NB4 (cell line): ENCODE measurements at regions not wholly inside any gene's neighbourhood (a gene's known extent, or its start where the extent isn't known, plus 50 kb on each side); places are given as distances from the start of the nearest gene placed in this dataset.

Experiments used
- DNase-seq: peaks from one replicate; pipeline ENCODE4 v3.0.0; 2010; ENCODE audit warnings: low read depth
- H3K4me3 ChIP-seq: one replicate; pipeline ENCODE4 v1.5.1; 2011; ENCODE audit warnings: mild to moderate bottlenecking, low read depth, low read length, moderate library complexity
- MYC ChIP-seq: IDR thresholded peaks from 2 replicates; pipeline ENCODE4 v1.6.1; 2011; ENCODE audit warnings: low read depth, low read length
- POLR2A ChIP-seq: IDR thresholded peaks from 2 replicates; pipeline ENCODE4 v1.6.1; 2011; ENCODE audit warnings: mild to moderate bottlenecking; ENCODE audit not compliant: insufficient read length; ENCODE audit errors: extremely low read depth
- TF ChIP-seq, protein P1 (sequence below): IDR thresholded peaks from 2 replicates; pipeline ENCODE4 v1.6.1; 2011; ENCODE audit warnings: low read depth, low read length
- TF ChIP-seq, protein P2 (sequence below): IDR thresholded peaks from one replicate; pipeline ENCODE4 v1.5.1; 2012; ENCODE audit warnings: low read depth, low read length

DNA sequence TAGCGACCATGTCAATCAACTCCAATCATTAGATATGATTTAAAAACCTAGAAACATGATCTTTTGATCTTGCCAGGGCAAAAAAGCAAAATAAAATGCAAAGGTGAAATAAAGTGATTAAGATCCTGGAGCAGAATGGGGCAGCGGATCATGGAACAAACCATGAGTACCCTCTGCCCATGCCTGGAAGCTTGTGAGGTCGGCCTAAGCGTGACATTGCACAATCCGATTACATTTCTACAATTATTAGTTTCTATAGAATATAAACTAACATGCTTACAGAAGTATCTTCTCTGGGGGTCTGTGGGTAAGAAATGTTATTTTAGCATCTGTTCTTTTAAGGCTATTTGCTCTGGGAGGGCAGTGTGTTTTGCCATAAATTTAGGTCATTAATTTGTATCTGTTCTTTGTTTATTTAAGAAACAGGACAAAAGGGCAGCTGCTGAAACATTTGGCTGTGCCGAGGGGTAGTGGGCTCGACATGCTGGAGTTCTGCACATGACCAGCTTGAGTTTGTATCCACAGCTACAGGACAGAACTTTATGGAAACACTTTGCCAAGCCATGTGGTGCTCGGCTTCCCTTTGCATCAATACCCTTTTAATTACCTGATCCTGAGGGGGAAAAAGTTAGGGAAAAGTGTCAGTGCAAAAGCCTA is 55.9 kb downstream of the ZBTB18 start:
- DNase-seq, result no peak
- TF ChIP-seq, protein P1, sequence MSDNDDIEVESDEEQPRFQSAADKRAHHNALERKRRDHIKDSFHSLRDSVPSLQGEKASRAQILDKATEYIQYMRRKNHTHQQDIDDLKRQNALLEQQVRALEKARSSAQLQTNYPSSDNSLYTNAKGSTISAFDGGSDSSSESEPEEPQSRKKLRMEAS, result no peak
- TF ChIP-seq, protein P2, sequence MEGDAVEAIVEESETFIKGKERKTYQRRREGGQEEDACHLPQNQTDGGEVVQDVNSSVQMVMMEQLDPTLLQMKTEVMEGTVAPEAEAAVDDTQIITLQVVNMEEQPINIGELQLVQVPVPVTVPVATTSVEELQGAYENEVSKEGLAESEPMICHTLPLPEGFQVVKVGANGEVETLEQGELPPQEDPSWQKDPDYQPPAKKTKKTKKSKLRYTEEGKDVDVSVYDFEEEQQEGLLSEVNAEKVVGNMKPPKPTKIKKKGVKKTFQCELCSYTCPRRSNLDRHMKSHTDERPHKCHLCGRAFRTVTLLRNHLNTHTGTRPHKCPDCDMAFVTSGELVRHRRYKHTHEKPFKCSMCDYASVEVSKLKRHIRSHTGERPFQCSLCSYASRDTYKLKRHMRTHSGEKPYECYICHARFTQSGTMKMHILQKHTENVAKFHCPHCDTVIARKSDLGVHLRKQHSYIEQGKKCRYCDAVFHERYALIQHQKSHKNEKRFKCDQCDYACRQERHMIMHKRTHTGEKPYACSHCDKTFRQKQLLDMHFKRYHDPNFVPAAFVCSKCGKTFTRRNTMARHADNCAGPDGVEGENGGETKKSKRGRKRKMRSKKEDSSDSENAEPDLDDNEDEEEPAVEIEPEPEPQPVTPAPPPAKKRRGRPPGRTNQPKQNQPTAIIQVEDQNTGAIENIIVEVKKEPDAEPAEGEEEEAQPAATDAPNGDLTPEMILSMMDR, result no peak
- no peak for TF ChIP-seq MYC
- no peak for TF ChIP-seq POLR2A
- H3K4me3 ChIP-seq, result no peak overlapping the region

DNA sequence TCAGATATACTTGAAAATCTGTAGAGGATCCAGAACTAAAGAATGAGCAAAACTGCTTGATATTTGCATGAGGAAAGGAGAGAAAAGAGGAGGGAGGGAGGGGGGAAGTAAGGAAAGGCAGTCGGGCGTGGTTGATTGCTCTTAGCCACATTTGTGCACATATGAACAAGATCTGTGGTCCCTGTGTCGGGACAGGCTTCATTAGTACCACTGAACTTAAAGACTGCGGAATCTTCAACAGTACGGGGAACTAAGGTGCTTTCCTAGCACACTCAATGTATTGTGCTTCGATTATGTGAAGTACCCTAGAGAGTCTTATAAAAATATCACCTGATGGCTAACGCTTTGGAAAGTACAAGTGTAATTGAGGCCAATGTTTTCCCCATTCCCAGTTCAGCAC is 59.9 kb downstream of the ZBTB18 start:
- DNase-seq, result no peak
- TF ChIP-seq, protein P1, result no peak
- TF ChIP-seq MYC (no peak), POLR2A (no peak)
- TF ChIP-seq, protein P2, result no peak
- no peak overlapping the region for H3K4me3 ChIP-seq

DNA sequence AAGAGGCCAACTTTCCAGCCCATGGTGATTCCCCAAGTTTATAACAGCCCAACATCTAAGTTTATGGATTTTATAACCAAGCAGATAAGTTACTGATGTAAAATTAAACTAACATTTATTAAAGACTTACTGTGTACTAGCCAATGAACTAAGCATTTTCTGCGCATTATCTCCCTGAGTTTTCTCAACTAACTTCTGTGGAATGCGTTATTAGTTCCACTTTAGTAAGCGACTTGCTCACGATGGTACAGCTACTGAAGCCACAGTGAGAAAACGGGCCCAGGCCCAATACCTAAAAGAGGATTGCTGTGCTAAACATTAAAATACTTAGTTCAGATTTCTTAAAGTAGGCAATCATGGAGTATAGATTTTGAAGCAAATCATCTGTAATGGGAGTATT is 61.0 kb downstream of the ZBTB18 start:
- TF ChIP-seq, protein P2, result no peak
- TF ChIP-seq, protein P1, result no peak
- TF ChIP-seq MYC (no peak), POLR2A (no peak)
- no peak overlapping the region for H3K4me3 ChIP-seq
- DNase-seq, result no peak

DNA sequence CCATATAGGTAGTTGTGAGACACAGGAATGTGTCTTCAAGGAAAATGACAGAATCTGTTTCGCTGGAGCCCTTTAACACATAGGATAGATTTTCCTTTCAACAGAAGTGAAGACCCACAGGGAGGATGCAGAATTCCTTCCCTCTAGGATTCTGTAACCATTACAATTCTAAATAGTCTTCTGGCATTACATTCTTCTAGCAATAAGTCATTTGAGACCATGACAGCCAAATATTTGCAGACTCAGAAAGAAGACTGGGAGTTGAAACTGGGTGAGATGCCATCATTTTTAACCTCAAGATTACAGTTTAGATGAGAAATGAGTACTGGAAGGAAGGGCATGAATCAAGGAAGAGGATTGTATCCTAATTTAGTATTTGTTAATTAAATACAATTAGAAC is 61.6 kb downstream of the ZBTB18 start:
- no peak for DNase-seq
- TF ChIP-seq, protein P2, result no peak
- TF ChIP-seq, protein P1, result no peak
- TF ChIP-seq MYC, result no peak
- no peak for TF ChIP-seq POLR2A
- no peak overlapping the region for H3K4me3 ChIP-seq

DNA sequence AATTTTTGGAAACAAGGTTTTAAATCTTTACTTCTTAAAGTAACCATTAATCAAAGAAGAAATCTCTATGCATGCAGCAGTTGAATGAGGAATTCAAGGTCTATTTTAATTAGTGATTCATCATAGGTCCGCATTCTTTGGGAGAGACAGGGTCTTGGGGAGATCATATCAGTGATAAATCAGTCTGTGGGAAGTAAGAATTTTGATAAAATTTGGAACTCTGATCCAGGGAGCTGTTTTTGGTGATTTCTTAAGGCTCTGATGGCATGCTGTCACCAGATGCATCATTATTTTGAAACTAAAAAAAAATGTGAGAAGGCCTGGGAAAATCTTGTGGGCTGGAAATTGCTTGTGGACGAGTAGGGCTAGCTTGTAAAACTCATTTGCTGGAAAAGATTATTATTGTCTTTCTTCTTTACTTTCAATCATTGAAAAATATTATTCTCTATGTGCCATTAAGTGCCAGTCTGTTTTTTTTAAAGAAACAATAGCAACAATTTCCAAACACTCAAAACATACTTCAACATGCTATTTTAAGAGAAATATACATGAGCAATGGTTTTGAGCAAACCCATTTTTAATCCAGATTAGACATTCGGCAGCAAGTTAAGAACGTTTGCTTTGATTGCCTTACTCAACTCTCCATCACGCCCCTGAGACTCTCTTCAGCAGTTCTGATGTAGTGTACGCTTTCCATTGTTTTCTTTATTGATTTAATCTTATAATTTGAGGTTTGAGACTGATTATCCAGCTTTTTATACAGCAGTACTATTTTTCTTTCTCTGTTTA is 62.6 kb downstream of the ZBTB18 start:
- no peak for DNase-seq
- TF ChIP-seq, protein P2, result no peak
- TF ChIP-seq MYC (no peak), POLR2A (no peak)
- TF ChIP-seq, protein P1, result no peak

More for the DNA sequence above, 62.6 kb downstream of the ZBTB18 start:
- H3K4me3 ChIP-seq, result no peak overlapping the region
